ENCODE measurements at regions not wholly inside any gene's neighbourhood (a gene's known extent, or its start where the extent isn't known, plus 50 kb on each side); places are given as distances from the start of the nearest gene placed in this dataset.

GRCh38 chr1:147472966-147473732 is 68.2 kb upstream of the BCL9 start:
- H3K27me3 ChIP-seq (replicated peaks in 1 of 4; ENCODE audit: control extremely low read depth in 1 of 4, control insufficient read depth in 3 of 4, insufficient read depth in 4 of 4, low read length in 3 of 4), result peaks cover 0 to 8% (median 2%) of the 10 kb centered on the region in 4 experiments
- Mint-ChIP-seq H3K27ac (no peak overlapping the region), H3K27me3 (peaks cover 38% of the 10 kb centered on the region), H3K4me3 (no peak overlapping the region), H3K9me3 (ENCODE audit: insufficient read depth) (peaks cover 1% of the 10 kb centered on the region), H3K4me1 (no peaks in the 10 kb centered on the region)
- H3K9ac ChIP-seq (ENCODE audit: low read length), result no peak overlapping the region
- no peak overlapping the region for H3K4me2 ChIP-seq (replicated peaks; ENCODE audit: low read depth, low read length, poor library complexity, severe bottlenecking)
- no peak for TF ChIP-seq EZH2 (IDR thresholded peaks at IDR 0.05; ENCODE audit: borderline replicate concordance, insufficient read depth, low read depth, low read length, poor library complexity, severe bottlenecking)
- no peak for TF ChIP-seq CTCF (IDR thresholded peaks at IDR 0.05)
- POLR2A ChIA-PET, result no interaction called here
- no CpG with 5 or more reads among the region's 5 CpGs for WGBS (ENCODE audit: insufficient coverage)
- H3K36me3 ChIP-seq (replicated peaks in 1 of 2; ENCODE audit: control extremely low read depth in 1 of 2, control insufficient read depth in 1 of 2, extremely low read depth in 1 of 2, insufficient read depth in 2 of 2, low read length in 1 of 2), result no peaks in the 10 kb centered on the region
- CTCF ChIA-PET, result no interaction called here
- ATAC-seq (ENCODE audit: low read depth), result no peak
- H3K27ac ChIP-seq (ENCODE audit: low read length in 2 of 2), result no peak overlapping the region
- H3K79me2 ChIP-seq (ENCODE audit: control insufficient read depth, insufficient read depth, low read length), result no peaks in the 10 kb centered on the region
- H2AFZ ChIP-seq (ENCODE audit: insufficient read depth, low read depth, low read length, poor library complexity, severe bottlenecking), result no peak overlapping the region
- peaks cover 0 to 8% (median 0%) of the 10 kb centered on the region in 3 donors for H3K9me3 ChIP-seq (ENCODE audit: control extremely low read depth in 1 of 3, control insufficient read depth in 2 of 3, insufficient read depth in 1 of 3, low read length in 2 of 3)
- no peaks in the 10 kb centered on the region for H3K4me1 ChIP-seq (ENCODE audit: control insufficient read depth in 2 of 2, insufficient read depth in 2 of 2, low read length in 2 of 2)
- intact Hi-C loops (cut with micrococcal nuclease), result no loop called here
- H4K20me1 ChIP-seq (ENCODE audit: control insufficient read depth, insufficient read depth, low read length, poor library complexity, severe bottlenecking), result no peaks in the 10 kb centered on the region
- no peak overlapping the region for H3K4me3 ChIP-seq (ENCODE audit: control extremely low read depth in 1 of 5, extremely low read depth in 1 of 5, insufficient read depth in 1 of 5, low read depth in 2 of 5, low read length in 4 of 5)
- no peak for DNase-seq

- H3K4me3 Mint-ChIP-seq, result no peak overlapping the region
- peaks cover 38% of the 10 kb centered on the region for H3K27me3 Mint-ChIP-seq
Observed at GRCh38 chr1:147473733-147474049, 67.6 kb upstream of the BCL9 start.

More at GRCh38 chr1:147473733-147474049, 67.6 kb upstream of the BCL9 start:
- Histone ChIP-seq H3K9ac (ENCODE audit: low read length) (no peak overlapping the region), H3K36me3 (replicated peaks in 1 of 2; ENCODE audit: control extremely low read depth in 1 of 2, control insufficient read depth in 1 of 2, extremely low read depth in 1 of 2, insufficient read depth in 2 of 2, low read length in 1 of 2) (no peaks in the 10 kb centered on the region), H3K4me2 (replicated peaks; ENCODE audit: low read depth, low read length, poor library complexity, severe bottlenecking) (no peak overlapping the region), H3K9me3 (ENCODE audit: control extremely low read depth in 1 of 3, control insufficient read depth in 2 of 3, insufficient read depth in 1 of 3, low read length in 2 of 3) (peaks cover 0 to 2% (median 0%) of the 10 kb centered on the region in 3 donors), H3K79me2 (ENCODE audit: control insufficient read depth, insufficient read depth, low read length) (no peaks in the 10 kb centered on the region), H3K27me3 (replicated peaks in 1 of 4; ENCODE audit: control extremely low read depth in 1 of 4, control insufficient read depth in 3 of 4, insufficient read depth in 4 of 4, low read length in 3 of 4) (peaks cover 0 to 10% (median 2%) of the 10 kb centered on the region in 4 experiments), H3K4me1 (ENCODE audit: control insufficient read depth in 2 of 2, insufficient read depth in 2 of 2, low read length in 2 of 2) (no peaks in the 10 kb centered on the region), H4K20me1 (ENCODE audit: control insufficient read depth, insufficient read depth, low read length, poor library complexity, severe bottlenecking) (no peaks in the 10 kb centered on the region), H2AFZ (ENCODE audit: insufficient read depth, low read depth, low read length, poor library complexity, severe bottlenecking) (no peak overlapping the region), H3K4me3 (ENCODE audit: control extremely low read depth in 1 of 5, extremely low read depth in 1 of 5, insufficient read depth in 1 of 5, low read depth in 2 of 5, low read length in 4 of 5) (no peak overlapping the region), H3K27ac (ENCODE audit: low read length in 2 of 2) (no peak overlapping the region)
- intact Hi-C loops (cut with micrococcal nuclease), result no loop called here
- DNase-seq (no peak), ATAC-seq (ENCODE audit: low read depth) (no peak)
- no peaks in the 10 kb centered on the region for H3K9me3 Mint-ChIP-seq (ENCODE audit: insufficient read depth)
- ChIA-PET POLR2A (no interaction called here), CTCF (no interaction called here)
- no peak overlapping the region for H3K27ac Mint-ChIP-seq
- TF ChIP-seq CTCF (IDR thresholded peaks at IDR 0.05) (no peak), EZH2 (IDR thresholded peaks at IDR 0.05; ENCODE audit: borderline replicate concordance, insufficient read depth, low read depth, low read length, poor library complexity, severe bottlenecking) (no peak)
- no peaks in the 10 kb centered on the region for H3K4me1 Mint-ChIP-seq

All from B cell (primary cell).